Myocyte (in vitro differentiated cells): ENCODE measurements at regions not wholly inside any gene's neighbourhood (a gene's known extent, or its start where the extent isn't known, plus 50 kb on each side); places are given as distances from the start of the nearest gene placed in this dataset.
"Not testable (repeated sequence)": the region's sequence is repeated elsewhere in the genome, so short reads cannot be mapped to it uniquely, and the experiment has no call there.

Source experiments
- DNase-seq: peaks from one replicate; pipeline ENCODE4 v3.0.0-alpha.2; 2012; ENCODE audit warnings: low read depth

- DNase-seq = no peak
Measured at GRCh38 chr12:70069221-70070105, 173.8 kb upstream of the CNOT2 start.

GRCh38 chr12:70070494-70071007 lies 172.7 kb upstream of the CNOT2 start:
- no peak for DNase-seq

DNA sequence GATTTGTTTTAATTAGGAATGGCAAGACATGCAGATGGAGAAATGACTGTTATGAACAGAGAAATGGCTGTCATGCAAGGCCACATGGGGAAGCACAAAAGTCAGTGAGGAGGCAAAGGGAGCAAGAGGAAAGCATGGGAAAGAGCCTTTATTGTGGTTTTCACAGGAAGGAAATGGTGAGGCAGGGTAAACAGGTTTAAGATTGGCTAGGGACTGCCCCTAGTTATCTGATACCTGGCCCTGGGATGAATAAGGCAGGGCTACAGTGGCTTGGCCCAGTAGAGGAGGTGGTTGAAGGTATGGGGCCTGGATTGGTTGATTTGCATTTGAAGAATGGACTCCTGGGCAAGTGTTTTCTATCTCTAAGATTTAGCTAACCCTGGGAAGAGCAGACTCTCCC lies 168.7 kb upstream of the CNOT2 start:
- no peak for DNase-seq

DNA sequence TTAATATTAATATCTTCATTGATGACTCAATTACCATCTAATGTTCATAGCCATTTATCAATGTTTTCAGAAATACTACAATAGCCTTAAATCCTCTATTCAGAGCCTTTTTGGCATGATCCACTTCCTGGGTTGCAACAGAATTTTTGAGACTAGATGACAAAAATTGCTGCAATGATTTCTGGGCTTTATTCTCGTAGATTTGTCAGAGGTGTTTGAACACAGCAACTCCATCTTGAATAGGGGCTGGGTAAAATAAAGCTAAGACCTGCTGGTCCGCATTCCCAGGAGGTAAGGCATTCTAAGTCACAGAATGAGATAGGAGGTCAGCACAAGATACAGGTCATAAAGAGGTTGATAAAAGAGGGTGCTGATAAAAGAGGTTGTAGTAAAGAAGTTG lies 165.8 kb upstream of the CNOT2 start:
- DNase-seq = no peak

- DNase-seq = no peak
Measured at GRCh38 chr12:70078161-70078560, 165.1 kb upstream of the CNOT2 start.

GRCh38 chr12:70080566-70080965 lies 162.7 kb upstream of the CNOT2 start:
- DNase-seq = no peak

GRCh38 chr12:70082997-70083676 lies 160.1 kb upstream of the CNOT2 start:
- no peak for DNase-seq

GRCh38 chr12:70083677-70084020 lies 159.6 kb upstream of the CNOT2 start:
- DNase-seq = no peak

- not testable (repeated sequence) for DNase-seq
Measured at GRCh38 chr12:70086372-70086771, 156.9 kb upstream of the CNOT2 start.

GRCh38 chr12:70091021-70091521 lies 152.2 kb upstream of the CNOT2 start:
- no peak for DNase-seq

- DNase-seq = no peak
Measured at GRCh38 chr12:70094467-70094866, 148.8 kb upstream of the CNOT2 start.

DNA sequence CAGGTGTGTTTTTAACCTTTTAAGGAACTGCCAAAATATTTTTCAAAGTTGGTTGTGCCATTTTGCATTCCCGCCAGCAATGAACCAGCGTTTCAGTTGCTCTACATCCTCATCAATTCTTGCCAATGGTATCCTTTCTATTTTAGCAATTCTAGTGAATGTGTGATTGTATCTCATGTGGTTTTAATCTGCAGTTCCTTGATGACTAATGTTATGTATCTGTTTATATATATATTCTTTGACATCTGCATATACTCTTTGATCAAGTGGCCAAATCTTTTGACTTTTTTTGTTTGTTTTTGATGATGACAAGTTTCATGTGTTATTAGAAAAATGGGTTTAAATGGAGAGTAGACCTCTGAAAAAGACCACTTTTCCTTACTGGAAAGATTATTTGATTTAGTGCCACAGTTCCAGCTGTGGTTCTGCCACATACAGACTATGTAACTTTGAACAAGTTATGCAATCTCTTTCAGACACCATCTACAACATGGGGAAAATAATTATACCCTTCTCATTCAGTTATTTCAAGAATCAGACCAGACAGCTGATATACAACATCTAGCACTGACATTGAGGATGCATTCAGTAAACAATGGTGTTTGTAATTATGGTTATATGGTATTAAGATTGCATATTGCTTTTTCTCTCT lies 146.3 kb upstream of the CNOT2 start:
- DNase-seq = no peak

DNA sequence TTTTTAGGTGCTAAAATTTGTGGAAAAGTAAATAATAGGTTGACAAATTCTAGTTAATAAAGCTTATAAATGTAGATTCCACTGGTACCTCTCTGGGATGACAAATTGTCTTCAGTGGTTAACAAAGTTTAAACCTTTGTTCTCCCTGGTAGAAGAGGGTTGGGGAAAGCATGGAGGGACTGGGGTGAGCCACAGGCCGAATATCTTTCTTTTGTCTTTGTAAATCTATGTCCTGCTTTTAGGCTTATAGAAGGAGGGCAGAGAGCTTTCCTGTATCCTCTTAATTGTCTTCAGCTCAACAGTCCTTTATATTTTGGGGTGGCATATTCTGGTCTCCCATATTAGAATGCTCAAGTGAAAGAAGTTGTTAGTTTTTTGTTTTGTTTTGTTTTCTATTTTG lies 142.2 kb upstream of the CNOT2 start:
- DNase-seq = no peak

GRCh38 chr12:70106347-70106746 lies 136.9 kb upstream of the CNOT2 start:
- no peak for DNase-seq

GRCh38 chr12:70110085-70110484 lies 133.1 kb upstream of the CNOT2 start:
- no peak for DNase-seq

DNA sequence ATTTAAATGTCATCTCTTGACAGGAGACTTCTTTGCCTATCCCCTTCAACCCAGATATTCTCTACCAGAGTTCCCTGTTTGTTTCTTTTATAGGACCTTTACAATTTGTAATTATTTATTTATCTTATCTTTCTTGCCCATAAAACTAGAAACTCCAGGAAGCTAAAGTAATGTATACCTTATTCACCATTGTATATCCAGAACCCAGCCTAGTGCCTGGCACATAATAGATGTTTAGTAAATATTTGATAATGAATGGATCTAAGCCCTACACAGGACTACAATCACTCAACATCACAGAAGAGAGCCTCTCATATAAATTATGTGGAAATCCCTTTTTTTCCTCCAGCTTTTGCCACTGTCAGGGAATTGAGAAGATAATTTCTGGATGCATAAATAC lies 125.6 kb upstream of the CNOT2 start:
- no peak for DNase-seq

- DNase-seq = peak; percentile 0
Measured at GRCh38 chr12:70120970-70121369, 122.3 kb upstream of the CNOT2 start.

- no peak for DNase-seq
Measured at GRCh38 chr12:70121562-70121961, 121.7 kb upstream of the CNOT2 start.

GRCh38 chr12:70122804-70123203 lies 120.4 kb upstream of the CNOT2 start:
- no peak for DNase-seq

- no peak for DNase-seq
Measured at GRCh38 chr12:70149013-70149412, 94.2 kb upstream of the CNOT2 start.

GRCh38 chr12:70149665-70150064 lies 93.6 kb upstream of the CNOT2 start:
- DNase-seq = no peak

DNA sequence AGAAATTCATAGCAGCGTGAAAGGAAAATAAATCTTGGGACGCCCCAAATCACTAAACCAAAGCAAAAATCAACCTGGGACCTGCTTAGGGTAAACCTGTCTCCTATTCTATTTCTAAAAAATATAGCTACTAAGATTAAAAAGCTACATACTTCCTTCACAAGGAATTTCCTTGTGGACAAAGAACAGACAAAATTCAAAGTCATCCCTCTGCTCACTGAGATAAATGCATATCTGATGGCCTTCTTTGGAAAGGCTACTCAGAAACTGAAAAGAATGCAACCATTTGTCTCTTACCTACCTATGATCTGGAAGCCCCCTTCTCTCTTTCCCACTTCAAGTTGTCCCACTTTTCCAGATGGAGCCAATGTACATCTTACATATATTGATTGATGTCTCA lies 93.0 kb upstream of the CNOT2 start:
- DNase-seq = no peak
